HFF-Myc (cell line): ENCODE measurements at regions not wholly inside any gene's neighbourhood (a gene's known extent, or its start where the extent isn't known, plus 50 kb on each side); places are given as distances from the start of the nearest gene placed in this dataset.
"Not testable (repeated sequence)": the region's sequence is repeated elsewhere in the genome, so short reads cannot be mapped to it uniquely, and the experiment has no call there.

Experiments
- DNase-seq: peaks from one replicate; pipeline ENCODE4 v3.0.0-alpha.2; 2011; ENCODE audit warnings: low read depth; ENCODE audit errors: extremely low read depth
- H3K4me3 ChIP-seq: replicated peaks from 2 replicates; pipeline ENCODE4 v1.5.1; 2011; ENCODE audit warnings: low read depth, mild to moderate bottlenecking, control low read depth, low read length
- CTCF ChIP-seq: IDR thresholded peaks from 2 replicates; pipeline ENCODE4 v1.5.1; 2012; ENCODE audit warnings: mild to moderate bottlenecking, low read depth, low read length, control low read depth; ENCODE audit errors: missing control alignments

DNA sequence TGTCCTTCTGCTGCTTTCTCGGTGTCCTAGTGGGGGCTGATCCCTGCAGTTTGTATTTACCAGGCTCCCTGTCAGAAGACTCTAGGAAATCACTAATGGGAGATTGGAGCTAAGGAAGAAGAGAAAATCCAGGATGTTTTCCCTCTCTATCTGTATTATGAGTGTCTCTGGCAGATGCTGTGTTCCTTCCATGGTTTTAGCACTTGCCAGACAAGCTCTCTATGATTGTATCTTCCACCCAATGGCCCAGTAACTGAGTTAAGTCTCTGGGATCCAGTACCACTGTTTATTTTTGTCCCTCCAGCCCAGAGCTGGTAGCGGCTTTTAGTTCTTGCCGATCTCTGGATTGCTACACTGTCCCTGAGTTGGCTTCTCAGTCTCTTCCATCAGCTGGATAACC, 494.8 kb upstream of the SLC39A10 start:
- DNase-seq = no peak
- TF ChIP-seq CTCF = no peak
- no peak overlapping the region for H3K4me3 ChIP-seq

GRCh38 chr2:195160963-195161362, 496.1 kb upstream of the SLC39A10 start:
- H3K4me3 ChIP-seq = no peak overlapping the region
- no peak for TF ChIP-seq CTCF
- DNase-seq = no peak

DNA sequence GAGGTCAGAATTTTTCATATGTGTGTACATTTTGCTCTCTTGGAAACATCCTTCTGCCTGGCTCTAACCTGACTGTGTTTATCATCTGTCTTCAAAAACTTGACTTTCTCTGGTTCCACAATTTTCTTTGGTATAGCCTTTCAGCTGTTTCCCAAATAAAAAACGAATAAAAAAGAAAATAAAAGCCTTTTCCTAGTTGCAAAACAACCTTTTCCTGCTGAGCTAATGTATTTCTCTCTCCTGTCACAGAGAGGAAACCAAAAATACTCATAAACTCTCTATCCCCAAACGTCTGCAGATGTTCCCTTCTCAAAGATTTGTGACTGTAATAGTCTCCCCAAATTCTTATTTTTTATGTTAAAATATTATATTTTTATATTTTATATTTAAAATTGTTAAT, 505.3 kb upstream of the SLC39A10 start:
- no peak for TF ChIP-seq CTCF
- no peak overlapping the region for H3K4me3 ChIP-seq
- DNase-seq = no peak

DNA sequence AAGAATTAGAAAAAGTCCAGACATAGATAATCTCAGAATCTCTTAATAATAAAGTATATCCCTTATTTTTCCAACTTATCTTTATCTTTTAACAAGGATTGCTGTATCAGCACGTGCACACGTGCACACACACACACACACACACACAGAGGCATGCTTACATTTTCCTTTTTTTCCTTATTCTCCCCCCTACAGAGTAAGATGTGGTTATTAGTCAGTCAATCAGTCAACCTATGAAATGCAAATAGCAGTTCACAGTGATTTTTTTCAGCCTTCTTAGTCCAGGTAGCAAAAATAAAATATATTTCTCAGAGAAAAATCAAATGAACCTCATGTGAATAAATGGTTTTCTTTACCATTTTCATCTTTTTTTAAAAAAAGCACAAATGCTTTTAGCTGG, 506.2 kb upstream of the SLC39A10 start:
- DNase-seq = no peak
- H3K4me3 ChIP-seq = no peak overlapping the region
- no peak for TF ChIP-seq CTCF

DNA sequence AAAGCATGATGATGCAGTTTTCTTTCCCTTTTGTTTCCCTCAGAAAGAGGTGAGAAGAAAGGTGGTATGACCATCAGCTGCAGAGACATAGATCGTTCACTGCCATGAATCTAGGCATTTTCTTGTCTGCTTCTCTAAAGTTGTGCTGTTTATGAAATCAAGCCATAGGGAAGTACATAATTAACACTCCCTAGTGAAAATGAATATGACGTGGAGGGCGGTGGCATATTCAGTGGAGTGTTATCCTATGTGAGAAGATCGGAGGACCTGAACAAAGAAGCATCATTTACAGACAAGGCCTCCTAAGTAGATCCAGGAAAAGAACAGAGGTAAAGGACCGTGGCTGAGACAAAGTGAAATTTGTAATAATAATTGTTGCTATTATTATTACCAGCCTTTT, 509.0 kb upstream of the SLC39A10 start:
- no peak overlapping the region for H3K4me3 ChIP-seq
- no peak for DNase-seq
- no peak for TF ChIP-seq CTCF

GRCh38 chr2:195146761-195147541, 510.1 kb upstream of the SLC39A10 start:
- no peak for TF ChIP-seq CTCF
- no peak for DNase-seq
- no peak overlapping the region for H3K4me3 ChIP-seq

DNA sequence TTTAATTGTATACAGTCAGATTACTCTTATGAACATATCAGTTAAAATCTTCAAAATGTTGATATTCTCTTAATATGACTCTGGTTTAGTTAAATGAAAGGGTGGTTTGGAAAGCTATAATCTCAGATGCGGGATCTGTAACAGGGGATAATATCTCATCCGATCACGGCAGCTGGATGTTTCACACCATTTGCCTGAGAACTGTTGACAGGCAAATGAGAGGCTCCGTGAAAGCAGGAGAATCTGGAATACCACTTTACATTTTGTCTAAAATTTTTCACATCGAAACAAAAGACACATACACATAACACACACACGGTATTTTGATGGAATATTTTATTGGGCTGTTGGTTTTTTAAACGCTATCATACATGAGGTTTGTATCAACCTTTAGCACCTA, 518.6 kb upstream of the SLC39A10 start:
- no peak for TF ChIP-seq CTCF
- no peak overlapping the region for H3K4me3 ChIP-seq
- DNase-seq = no peak

DNA sequence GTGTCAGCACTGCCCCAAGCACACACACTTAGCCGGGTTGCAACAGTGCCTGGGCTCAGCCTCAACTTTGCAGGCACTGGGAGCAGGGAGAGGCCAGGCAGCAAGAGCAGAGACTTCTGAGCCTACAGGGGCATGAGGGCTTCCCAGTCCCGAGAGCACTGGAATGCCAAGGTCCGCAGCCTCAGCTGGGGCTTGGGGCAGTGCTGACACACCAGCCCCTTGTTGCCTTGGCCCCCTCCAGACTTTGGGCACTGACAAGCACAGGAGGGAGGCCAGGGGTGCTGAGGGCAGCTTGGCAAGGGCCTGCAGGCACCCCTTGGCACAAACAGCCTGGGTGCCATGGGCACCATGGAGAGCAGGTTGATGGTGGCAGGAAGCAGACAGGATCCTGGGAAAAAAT, 531.1 kb upstream of the SLC39A10 start:
- not testable (repeated sequence) for DNase-seq, H3K4me3 ChIP-seq
